ENCODE measurements at regions not wholly inside any gene's neighbourhood (a gene's known extent, or its start where the extent isn't known, plus 50 kb on each side); places are given as distances from the start of the nearest gene placed in this dataset.

GRCh38 chr4:9611101-9611500 is 166.9 kb downstream of the DEFB131A start:
- TF ChIP-seq CTCF (IDR thresholded peaks at IDR 0.05; ENCODE audit: low read length) (no peak), EZH2 (optimal IDR thresholded peaks at IDR 0.05; ENCODE audit: low read depth, low read length) (no peak), EZH2phosphoT487 (IDR thresholded peaks at IDR 0.05; ENCODE audit: low read length) (no peak)

Measured in MM.1S (cell line).